Gastroesophageal sphincter (tissue), 4 donors: ENCODE measurements at regions not wholly inside any gene's neighbourhood (a gene's known extent, or its start where the extent isn't known, plus 50 kb on each side); places are given as distances from the start of the nearest gene placed in this dataset.

Experiments
- ATAC-seq: fragments of 150-250 bp; one replicate; pipeline ENCODE4 v1.9.1; 2016; ENCODE audit warnings: mild to moderate bottlenecking, moderate library complexity
- H3K27ac ChIP-seq, 4 donors: fragments of 200-600 bp; sonication (generic) in 3 of 4; 1 replicate in 3 of 4; 2 replicates in 1 of 4; pipeline ENCODE4 v1.5.1; 2016 to 2019
- H3K27me3 ChIP-seq: fragments of 200-600 bp; sonication (generic); one replicate; pipeline ENCODE4 v1.5.1; 2019
- H3K36me3 ChIP-seq, 2 donors: fragments of 200-600 bp; sonication (generic); one replicate each; pipeline ENCODE4 v1.5.1; 2019; ENCODE audit warnings: control low read depth in 1 of 2
- H3K4me1 ChIP-seq, 3 donors: fragments of 200-600 bp; sonication (generic); 1 replicate in 2 of 3; 2 replicates in 1 of 3; pipeline ENCODE4 v1.5.1; 2016 to 2019; ENCODE audit warnings: control low read depth in 2 of 3
- H3K4me3 ChIP-seq, 2 donors: fragments of 200-600 bp; sonication (generic); one replicate each; pipeline ENCODE4 v1.5.1; 2019; ENCODE audit warnings: mild to moderate bottlenecking in 1 of 2, moderate library complexity in 1 of 2
- H3K9me3 ChIP-seq, 3 donors: fragments of 200-600 bp; sonication (generic); one replicate each; pipeline ENCODE4 v1.5.1; 2017 to 2019; ENCODE audit warnings: control low read depth in 2 of 3
- EP300 ChIP-seq: sonication (generic); formaldehyde crosslinking; IDR thresholded peaks from one replicate; pipeline ENCODE4 v1.6.1; 2017; ENCODE audit warnings: antibody characterized with exemption, mild to moderate bottlenecking
- POLR2A ChIP-seq, 2 donors: fragments of 450-650 bp; IDR thresholded peaks; one replicate each; pipeline ENCODE4 v1.6.1; 2017; ENCODE audit warnings: antibody characterized with exemption in 2 of 2, mild to moderate bottlenecking in 2 of 2, moderate library complexity in 1 of 2
- POLR2AphosphoS5 ChIP-seq: sonication (generic); formaldehyde crosslinking; IDR thresholded peaks from one replicate; pipeline ENCODE4 v1.6.1; 2017; ENCODE audit warnings: antibody characterized with exemption
- WGBS, 2 donors: methylation state at CpG; one replicate each; pipeline ENCODE4 v1.1.5; 2018; ENCODE audit warnings: low coverage in 1 of 2; 5-methylcytosine and 5-hydroxymethylcytosine counted together
- TF ChIP-seq, protein P1 (sequence below), 4 experiments: fragments of 200-600 bp in 2 of 4; fragments of 450-650 bp in 2 of 4; sonication (generic) in 1 of 4; IDR thresholded peaks; one replicate each; pipeline ENCODE4 v1.5.1; 2017 to 2019; ENCODE audit warnings: antibody characterized with exemption in 4 of 4, mild to moderate bottlenecking in 2 of 4, moderate library complexity in 2 of 4

DNA sequence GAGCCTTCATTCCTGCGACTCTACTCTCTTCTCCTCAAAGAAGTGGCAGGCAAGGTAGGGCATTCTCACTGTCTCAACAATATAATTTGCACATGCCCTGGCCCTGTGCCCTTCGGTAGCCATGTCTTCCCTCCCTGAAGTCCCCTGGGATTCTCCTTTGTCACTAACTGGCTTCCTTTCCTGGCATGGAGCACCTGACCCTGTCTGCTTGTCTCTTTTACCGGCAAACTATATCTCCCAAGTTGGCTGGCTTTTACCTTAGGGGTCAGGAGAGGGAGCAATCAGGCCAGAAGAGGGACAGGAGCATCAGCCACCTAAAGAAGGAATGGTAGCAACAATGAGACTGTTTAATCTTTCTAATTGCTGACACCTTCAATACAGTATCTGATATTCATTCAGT, 51.9 kb upstream of the RMDN2 start:
- Histone ChIP-seq H3K27me3 (no peaks in the 10 kb centered on the region), H3K9me3 (no peaks in the 10 kb centered on the region), H3K36me3 (no peaks in the 10 kb centered on the region), H3K4me3 (no peak overlapping the region), H3K27ac (peak overlapping the region in 3 of 4 donors; percentile 75 to 84 (median 78)), H3K4me1 (peaks cover 6 to 65% (median 26%) of the 10 kb centered on the region in 3 donors)
- no peak for ATAC-seq
- 45 to 52% methylated on average over 2 to 3 of the region's 3 CpGs for WGBS, 2 donors
- no peak for TF ChIP-seq POLR2A (IDR thresholded peaks at IDR 0.05)
- TF ChIP-seq EP300: no peak
- TF ChIP-seq, protein P1, sequence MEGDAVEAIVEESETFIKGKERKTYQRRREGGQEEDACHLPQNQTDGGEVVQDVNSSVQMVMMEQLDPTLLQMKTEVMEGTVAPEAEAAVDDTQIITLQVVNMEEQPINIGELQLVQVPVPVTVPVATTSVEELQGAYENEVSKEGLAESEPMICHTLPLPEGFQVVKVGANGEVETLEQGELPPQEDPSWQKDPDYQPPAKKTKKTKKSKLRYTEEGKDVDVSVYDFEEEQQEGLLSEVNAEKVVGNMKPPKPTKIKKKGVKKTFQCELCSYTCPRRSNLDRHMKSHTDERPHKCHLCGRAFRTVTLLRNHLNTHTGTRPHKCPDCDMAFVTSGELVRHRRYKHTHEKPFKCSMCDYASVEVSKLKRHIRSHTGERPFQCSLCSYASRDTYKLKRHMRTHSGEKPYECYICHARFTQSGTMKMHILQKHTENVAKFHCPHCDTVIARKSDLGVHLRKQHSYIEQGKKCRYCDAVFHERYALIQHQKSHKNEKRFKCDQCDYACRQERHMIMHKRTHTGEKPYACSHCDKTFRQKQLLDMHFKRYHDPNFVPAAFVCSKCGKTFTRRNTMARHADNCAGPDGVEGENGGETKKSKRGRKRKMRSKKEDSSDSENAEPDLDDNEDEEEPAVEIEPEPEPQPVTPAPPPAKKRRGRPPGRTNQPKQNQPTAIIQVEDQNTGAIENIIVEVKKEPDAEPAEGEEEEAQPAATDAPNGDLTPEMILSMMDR (IDR thresholded peaks at IDR 0.05): no peak
- no peak for TF ChIP-seq POLR2AphosphoS5

DNA sequence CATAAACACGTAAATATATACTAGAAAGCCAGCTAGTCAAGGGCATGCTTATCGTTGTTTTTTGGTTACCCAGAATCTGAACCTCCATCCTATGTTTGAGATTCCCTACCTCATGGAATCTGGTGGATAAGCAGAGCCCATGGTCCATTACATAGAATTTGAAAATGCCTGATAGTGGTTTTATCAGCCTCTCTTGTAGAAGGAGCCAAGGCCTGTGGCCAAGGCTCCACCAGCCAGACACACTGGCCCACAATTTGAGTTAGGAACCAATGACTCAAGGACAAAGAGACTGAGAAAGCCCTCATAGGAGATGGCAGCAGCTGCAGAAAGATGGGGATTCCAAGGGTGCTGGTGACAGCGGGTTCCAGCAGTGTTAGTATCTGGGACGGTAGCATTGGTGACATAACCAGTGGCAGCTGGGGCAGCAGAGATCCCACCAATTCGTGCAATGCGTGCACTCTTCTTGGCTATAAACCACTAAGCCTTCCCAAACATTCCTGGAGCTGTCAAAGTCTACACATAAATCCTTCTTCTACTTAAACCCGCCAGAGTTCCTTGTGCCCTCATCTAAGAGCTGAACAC, 51.2 kb upstream of the RMDN2 start:
- H3K36me3 ChIP-seq: no peaks in the 10 kb centered on the region
- WGBS, 2 donors: 93 to 96% methylated on average over 3 to 4 of the region's 7 CpGs
- H3K27me3 ChIP-seq: no peaks in the 10 kb centered on the region
- peak overlapping the region in 2 of 4 donors; percentile 78 to 84 for H3K27ac ChIP-seq
- H3K4me3 ChIP-seq: no peak overlapping the region
- no peak for TF ChIP-seq POLR2A (IDR thresholded peaks at IDR 0.05)
- TF ChIP-seq, protein P1 (IDR thresholded peaks at IDR 0.05): no peak
- peaks cover 6 to 65% (median 26%) of the 10 kb centered on the region in 3 donors for H3K4me1 ChIP-seq
- ATAC-seq: no peak
- no peaks in the 10 kb centered on the region for H3K9me3 ChIP-seq

DNA sequence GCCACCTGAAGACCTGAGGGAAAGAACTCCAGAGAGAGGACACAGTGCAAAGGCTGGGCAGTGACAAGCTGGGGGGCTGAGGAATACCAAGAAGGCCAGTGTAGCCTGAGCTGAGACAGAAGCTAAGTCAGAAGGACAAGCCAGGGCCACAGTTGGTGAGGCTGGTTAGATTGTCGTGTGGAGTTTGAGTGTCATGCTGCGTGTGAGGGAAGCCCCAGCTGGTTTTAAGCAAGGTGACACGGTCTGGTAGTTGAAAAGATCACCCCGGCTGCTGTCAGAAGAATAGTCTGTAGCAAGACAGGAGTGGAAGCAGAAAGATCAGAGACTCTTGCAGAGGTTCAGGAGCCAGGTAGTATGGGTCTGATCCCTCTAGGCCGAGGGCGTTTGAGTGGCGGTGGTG, 50.6 kb upstream of the RMDN2 start:
- Histone ChIP-seq H3K4me3 (no peak overlapping the region), H3K9me3 (no peaks in the 10 kb centered on the region), H3K4me1 (peaks cover 6 to 65% (median 26%) of the 10 kb centered on the region in 3 donors), H3K36me3 (no peaks in the 10 kb centered on the region), H3K27ac (peak overlapping the region in 1 of 4 donors; percentile 84), H3K27me3 (no peaks in the 10 kb centered on the region)
- WGBS, 2 donors: 100% methylated on average over 2 to 7 of the region's 7 CpGs
- ATAC-seq: no peak
- TF ChIP-seq EP300 (no peak), POLR2AphosphoS5 (no peak)
- TF ChIP-seq, protein P1 (IDR thresholded peaks at IDR 0.05): no peak
